Kidney epithelial cell (primary cell): ENCODE measurements at regions not wholly inside any gene's neighbourhood (a gene's known extent, or its start where the extent isn't known, plus 50 kb on each side); places are given as distances from the start of the nearest gene placed in this dataset.

Experiments
- DNase-seq: peaks from one replicate; pipeline ENCODE4 v3.0.0-alpha.2; 2010; ENCODE audit warnings: low read depth
- H3K27me3 ChIP-seq: 2 replicates; pipeline ENCODE4 v1.6.0; 2011; ENCODE audit warnings: low read length; ENCODE audit not compliant: control insufficient read depth, insufficient read depth
- H3K36me3 ChIP-seq: 2 replicates; pipeline ENCODE4 v1.5.1; 2011; ENCODE audit warnings: low read length; ENCODE audit not compliant: control insufficient read depth, insufficient read depth
- H3K4me3 ChIP-seq: 2 replicates; pipeline ENCODE4 v1.5.1; 2011; ENCODE audit warnings: low read depth, mild to moderate bottlenecking, control low read depth, low read length
- TF ChIP-seq, protein P1 (sequence below): IDR thresholded peaks from 2 replicates; pipeline ENCODE4 v1.5.1; 2011; ENCODE audit warnings: mild to moderate bottlenecking, moderate library complexity, low read length, control low read depth, inconsistent platforms; ENCODE audit not compliant: insufficient read depth, poor library complexity, severe bottlenecking

DNA sequence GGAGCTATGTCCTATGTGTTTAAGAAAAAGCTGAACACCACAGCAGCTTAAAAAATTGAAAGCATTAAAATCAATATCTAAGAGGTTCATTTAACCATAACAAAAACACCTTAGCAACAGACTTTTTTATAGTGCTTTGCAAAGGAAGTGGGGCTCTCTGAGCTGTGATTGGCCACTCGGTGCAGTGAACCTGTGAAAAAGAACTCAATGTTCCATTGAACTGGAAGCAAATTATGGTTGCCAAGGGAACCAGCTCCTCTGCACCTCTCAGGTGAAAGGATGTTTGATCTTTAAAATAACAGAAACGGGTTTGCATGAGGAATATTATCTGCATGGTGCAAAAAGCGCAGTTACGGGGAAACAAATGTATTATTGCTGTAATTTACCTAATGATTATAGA is 149.4 kb downstream of the SNAPC1 start:
- Histone ChIP-seq H3K36me3 (no peaks in the 10 kb centered on the region), H3K4me3 (no peak overlapping the region), H3K27me3 (no peaks in the 10 kb centered on the region)
- no peak for DNase-seq
- TF ChIP-seq, protein P1, sequence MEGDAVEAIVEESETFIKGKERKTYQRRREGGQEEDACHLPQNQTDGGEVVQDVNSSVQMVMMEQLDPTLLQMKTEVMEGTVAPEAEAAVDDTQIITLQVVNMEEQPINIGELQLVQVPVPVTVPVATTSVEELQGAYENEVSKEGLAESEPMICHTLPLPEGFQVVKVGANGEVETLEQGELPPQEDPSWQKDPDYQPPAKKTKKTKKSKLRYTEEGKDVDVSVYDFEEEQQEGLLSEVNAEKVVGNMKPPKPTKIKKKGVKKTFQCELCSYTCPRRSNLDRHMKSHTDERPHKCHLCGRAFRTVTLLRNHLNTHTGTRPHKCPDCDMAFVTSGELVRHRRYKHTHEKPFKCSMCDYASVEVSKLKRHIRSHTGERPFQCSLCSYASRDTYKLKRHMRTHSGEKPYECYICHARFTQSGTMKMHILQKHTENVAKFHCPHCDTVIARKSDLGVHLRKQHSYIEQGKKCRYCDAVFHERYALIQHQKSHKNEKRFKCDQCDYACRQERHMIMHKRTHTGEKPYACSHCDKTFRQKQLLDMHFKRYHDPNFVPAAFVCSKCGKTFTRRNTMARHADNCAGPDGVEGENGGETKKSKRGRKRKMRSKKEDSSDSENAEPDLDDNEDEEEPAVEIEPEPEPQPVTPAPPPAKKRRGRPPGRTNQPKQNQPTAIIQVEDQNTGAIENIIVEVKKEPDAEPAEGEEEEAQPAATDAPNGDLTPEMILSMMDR = no peak

DNA sequence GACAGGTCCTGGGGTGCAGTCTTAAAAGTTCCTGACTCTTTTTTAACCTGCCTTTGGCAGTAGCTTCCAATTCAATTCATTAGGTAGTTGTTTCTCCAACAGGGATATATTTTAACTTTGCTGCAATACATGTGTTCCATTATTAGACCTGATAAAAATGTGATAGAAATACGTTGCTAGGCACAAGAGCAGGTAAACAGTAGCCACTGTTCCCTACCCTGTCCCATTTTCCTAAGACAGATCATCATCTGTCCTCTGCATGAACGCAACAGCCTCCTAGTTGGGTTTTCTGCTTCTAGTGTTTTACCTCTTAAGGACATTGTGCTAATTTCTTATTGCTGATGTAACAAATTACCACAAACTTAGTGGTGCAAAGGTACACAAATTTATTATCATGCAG is 156.8 kb downstream of the SNAPC1 start:
- no peaks in the 10 kb centered on the region for H3K27me3 ChIP-seq
- H3K4me3 ChIP-seq = no peak overlapping the region
- H3K36me3 ChIP-seq = no peaks in the 10 kb centered on the region
- no peak for DNase-seq
- TF ChIP-seq, protein P1 = no peak

DNA sequence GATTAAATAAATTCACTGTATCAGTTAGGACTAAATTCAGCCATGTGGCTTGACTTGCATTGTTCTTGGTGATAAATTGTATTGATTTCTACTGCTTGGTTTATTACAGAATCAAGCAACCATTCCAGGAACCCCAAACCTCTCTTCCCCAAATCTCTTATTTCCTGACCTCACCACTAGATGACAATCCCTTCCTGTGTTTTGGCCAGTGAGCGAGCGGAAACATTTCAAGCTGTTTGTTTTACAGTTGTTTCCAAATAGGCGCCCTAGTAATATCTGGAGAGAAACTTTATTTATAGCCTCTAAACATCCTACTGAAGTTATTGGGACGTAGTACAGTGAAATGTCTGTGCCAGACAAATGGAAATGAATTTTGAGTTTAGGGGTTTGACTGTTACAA is 161.1 kb downstream of the SNAPC1 start:
- no peaks in the 10 kb centered on the region for H3K27me3 ChIP-seq
- H3K4me3 ChIP-seq = no peak overlapping the region
- no peaks in the 10 kb centered on the region for H3K36me3 ChIP-seq
- no peak for DNase-seq
- TF ChIP-seq, protein P1 = no peak

DNA sequence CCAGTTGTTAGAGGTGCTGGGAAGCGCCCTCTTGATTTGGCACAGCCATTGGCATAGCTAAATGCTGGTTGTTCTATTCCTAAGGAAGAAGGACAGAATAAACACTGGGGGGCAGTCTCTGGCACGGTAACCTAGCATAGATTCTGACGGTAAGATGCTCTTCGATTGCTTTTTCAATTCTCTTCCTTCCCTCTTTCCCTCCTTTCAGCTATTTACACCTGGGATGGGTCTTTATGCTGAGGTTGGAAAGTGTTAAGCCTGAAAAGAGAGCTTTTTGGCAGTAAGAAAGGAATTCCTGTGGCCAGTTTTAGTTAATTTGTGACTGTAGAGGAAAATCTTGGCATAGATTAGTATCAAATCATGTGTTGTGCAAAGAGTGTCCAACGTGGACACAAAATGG is 162.8 kb downstream of the SNAPC1 start:
- TF ChIP-seq, protein P1 = peak; percentile 25
- DNase-seq = peak; percentile 52
- Histone ChIP-seq H3K27me3 (no peaks in the 10 kb centered on the region), H3K4me3 (no peak overlapping the region), H3K36me3 (no peaks in the 10 kb centered on the region)

DNA sequence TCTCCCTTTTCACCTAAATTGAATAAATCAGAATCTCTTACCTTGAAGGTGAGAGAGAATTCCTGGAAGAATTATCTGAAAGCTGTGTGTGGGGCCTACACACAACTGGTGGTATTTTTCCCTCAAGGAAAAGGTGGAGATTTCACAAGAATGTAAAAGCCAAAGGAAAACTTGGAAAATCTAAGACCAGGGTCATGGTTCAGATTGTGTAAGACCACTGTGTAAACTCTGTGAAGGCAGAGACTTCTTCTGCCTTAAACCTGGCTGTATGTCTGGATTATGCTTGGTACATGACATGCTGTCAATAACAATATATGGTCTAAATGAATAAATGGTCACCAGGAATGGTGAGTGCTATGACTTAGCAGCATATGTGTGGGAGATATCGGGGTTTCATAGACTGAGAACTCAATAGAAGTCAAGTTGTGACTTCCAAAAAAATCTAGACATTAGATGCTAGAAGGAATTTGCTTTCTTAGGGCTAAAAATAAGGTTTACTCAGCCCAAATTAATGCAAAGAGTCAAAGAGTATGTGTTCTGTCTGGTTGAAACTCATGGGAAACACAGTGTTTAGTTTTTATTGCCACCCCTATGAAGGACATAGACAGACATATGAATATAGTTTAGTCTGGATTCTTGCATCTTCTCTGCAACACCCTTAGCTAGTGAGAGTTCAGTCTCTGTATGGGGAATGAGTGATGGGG is 163.7 kb downstream of the SNAPC1 start:
- no peaks in the 10 kb centered on the region for H3K36me3 ChIP-seq
- no peaks in the 10 kb centered on the region for H3K27me3 ChIP-seq
- H3K4me3 ChIP-seq = no peak overlapping the region
- TF ChIP-seq, protein P1 = no peak
- no peak for DNase-seq

DNA sequence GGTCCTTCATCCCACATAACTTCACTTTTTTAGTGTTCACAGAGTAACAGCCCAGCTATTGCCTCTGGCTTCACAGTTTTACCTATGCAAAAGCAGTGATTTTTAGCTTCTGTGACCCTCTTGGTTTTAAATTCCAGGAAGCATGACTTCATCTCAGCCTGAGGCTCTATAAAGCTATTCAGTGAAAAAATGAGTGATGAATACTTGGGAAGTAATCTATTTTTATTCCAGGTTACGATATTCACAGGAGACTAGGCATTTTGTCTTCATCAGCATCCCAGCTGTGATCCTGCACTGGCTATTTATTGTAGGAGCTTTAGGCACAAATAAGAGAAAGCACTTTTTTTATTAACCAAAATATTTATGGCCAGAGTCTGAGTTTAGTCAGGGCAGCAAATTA is 164.8 kb downstream of the SNAPC1 start:
- no peak overlapping the region for H3K4me3 ChIP-seq
- TF ChIP-seq, protein P1 = no peak
- peak; percentile 63 for DNase-seq

More for the DNA sequence above, 164.8 kb downstream of the SNAPC1 start:
- H3K36me3 ChIP-seq = no peaks in the 10 kb centered on the region
- H3K27me3 ChIP-seq = no peaks in the 10 kb centered on the region
